ENCODE measurements at regions not wholly inside any gene's neighbourhood (a gene's known extent, or its start where the extent isn't known, plus 50 kb on each side); places are given as distances from the start of the nearest gene placed in this dataset.

DNA sequence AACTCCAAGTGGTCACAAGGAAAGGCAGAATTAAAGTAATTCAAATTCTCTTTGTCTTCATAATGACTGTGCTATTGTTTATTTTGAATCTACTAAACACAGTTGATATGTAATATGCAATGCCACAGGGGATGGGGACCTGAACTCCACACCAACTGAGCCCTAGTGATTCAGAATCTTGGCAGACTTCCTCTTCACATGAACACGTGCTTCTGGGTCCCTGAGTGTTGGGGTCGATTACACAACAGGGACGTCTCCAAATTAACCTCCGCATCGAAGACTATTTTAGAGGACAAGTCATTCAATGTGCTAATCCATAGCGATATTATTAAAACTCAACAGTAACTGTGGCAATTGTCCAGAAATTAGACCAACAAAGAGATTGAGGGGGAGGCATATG lies 95.3 kb upstream of the CARD11 start:
- Histone ChIP-seq H3K4me3 (no peak overlapping the region), H3K4me1 (no peaks in the 10 kb centered on the region), H3K4me2 (no peak overlapping the region), H3K9me3 (no peaks in the 10 kb centered on the region), H3K27ac (no peak overlapping the region)
- ChIA-PET CTCF (no interaction called here), POLR2A (no interaction called here)
- ATAC-seq: no peak
- TF ChIP-seq KDM5A (IDR thresholded peaks at IDR 0.05) (no peak), RNF2 (IDR thresholded peaks at IDR 0.05; ENCODE audit: borderline replicate concordance, low read depth) (no peak), BCL3 (IDR thresholded peaks at IDR 0.05) (no peak)
- DNase-seq (ENCODE audit: low read depth in 1 of 2, low spot score in 1 of 2): no peak
- WGBS (ENCODE audit: missing lambda C conversion rate): 47% methylated on average over 6 of the region's 6 CpGs
- FAIRE-seq: no peak

GRCh38 chr7:3140834-3141233 lies 97.2 kb upstream of the CARD11 start:
- H3K4me1 ChIP-seq: no peaks in the 10 kb centered on the region
- ATAC-seq (no peak), FAIRE-seq (no peak), DNase-seq (ENCODE audit: low read depth in 1 of 2, low spot score in 1 of 2) (no peak)
- TF ChIP-seq E2F6 (IDR thresholded peaks at IDR 0.05; ENCODE audit: borderline replicate concordance, low read depth) (no peak), ZNF302 (CRISPR knock-in tag; IDR thresholded peaks at IDR 0.05) (no peak), MAZ (IDR thresholded peaks at IDR 0.05; ENCODE audit: borderline replicate concordance, low read depth, low read length) (no peak), MAFK (IDR thresholded peaks at IDR 0.05; ENCODE audit: partially characterized antibody) (no peak), PBX3 (IDR thresholded peaks at IDR 0.05) (no peak), ESRRA (IDR thresholded peaks at IDR 0.05; ENCODE audit: borderline replicate concordance, low read length) (no peak), ATOH8 (CRISPR knock-in tag; IDR thresholded peaks at IDR 0.05; ENCODE audit: low read depth) (no peak), BCL3 (IDR thresholded peaks at IDR 0.05) (no peak), POLR2AphosphoS2 (conservative IDR thresholded peaks at IDR 0.05; ENCODE audit: low read length) (no peak), GATA3 (IDR thresholded peaks at IDR 0.05; ENCODE audit: borderline replicate concordance) (no peak), SREBF2 (IDR thresholded peaks at IDR 0.05) (no peak), JUNB (IDR thresholded peaks at IDR 0.05) (no peak), HES2 (IDR thresholded peaks at IDR 0.05) (no peak), CBX8 (IDR thresholded peaks at IDR 0.05) (no peak), NPAS2 (CRISPR knock-in tag; IDR thresholded peaks at IDR 0.05; ENCODE audit: borderline replicate concordance) (no peak), ELK1 (IDR thresholded peaks at IDR 0.05; ENCODE audit: low read depth, low read length) (no peak), RNF2 (IDR thresholded peaks at IDR 0.05; ENCODE audit: borderline replicate concordance, low read depth) (no peak), HOXB13 (CRISPR knock-in tag; IDR thresholded peaks at IDR 0.05; ENCODE audit: low read depth) (no peak), PHF8 (IDR thresholded peaks at IDR 0.05; ENCODE audit: borderline replicate concordance, low read depth) (no peak), NFE2L2 (conservative IDR thresholded peaks at IDR 0.05; ENCODE audit: low read length) (no peak)
- 50% methylated on average over 6 of the region's 6 CpGs for WGBS (ENCODE audit: missing lambda C conversion rate)
- H3K4me2 ChIP-seq: no peak overlapping the region
- ChIA-PET CTCF (interaction anchor here (0.6 kb wide), 2 partner anchors 16 to 338 kb away, joined by 3 read pairs; no protein-coding TSS in a partner anchor), POLR2A (no interaction called here)
- no peak overlapping the region for H3K27ac ChIP-seq
- H3K9me3 ChIP-seq: no peaks in the 10 kb centered on the region
- H3K4me3 ChIP-seq: no peak overlapping the region

All from A549 (cell line).